Activated CD4-positive, alpha-beta T cell treated with anti-CD3 and anti-CD28 coated beads, Interleukin-2, amount 50 U/mL, for 16 hours (primary cell): ENCODE measurements at regions not wholly inside any gene's neighbourhood (a gene's known extent, or its start where the extent isn't known, plus 50 kb on each side); places are given as distances from the start of the nearest gene placed in this dataset.
"Not testable (repeated sequence)": the region's sequence is repeated elsewhere in the genome, so short reads cannot be mapped to it uniquely, and the experiment has no call there.

ENCODE experiments used
- DNase-seq: peaks from one replicate; pipeline ENCODE4 v3.0.0-alpha.2; 2020

DNA sequence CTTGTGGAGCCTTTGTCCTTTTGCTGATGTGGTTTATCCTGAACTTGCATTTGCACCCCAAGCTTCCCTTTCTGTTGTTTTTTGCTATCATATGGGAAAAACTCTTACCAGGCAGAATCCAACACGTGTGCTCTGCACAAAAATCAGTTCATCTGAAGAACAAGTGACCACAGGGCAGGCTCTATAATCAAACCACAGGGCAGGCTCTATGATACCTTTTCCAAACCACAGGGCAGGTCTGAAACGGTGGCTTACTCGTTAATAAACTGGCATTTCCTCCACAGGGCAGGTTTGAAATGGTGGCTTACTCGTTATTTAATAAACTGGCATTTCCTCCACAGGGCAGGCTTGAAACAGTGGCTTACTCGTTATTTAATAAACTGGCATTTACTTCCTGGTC, 51.7 kb upstream of the LPCAT1 start:
- not testable (repeated sequence) for DNase-seq

- not testable (repeated sequence) for DNase-seq
Observed at GRCh38 chr5:1574023-1574318, 50.2 kb upstream of the LPCAT1 start.

- DNase-seq: not testable (repeated sequence)
Observed at GRCh38 chr5:1573217-1574022, 49.7 kb upstream of the LPCAT1 start.
